SK-N-MC (cell line): ENCODE measurements at regions not wholly inside any gene's neighbourhood (a gene's known extent, or its start where the extent isn't known, plus 50 kb on each side); places are given as distances from the start of the nearest gene placed in this dataset.

Experiments
- EZH2 ChIP-seq: fragments of 200-600 bp; sonication (generic); IDR thresholded peaks from one replicate; pipeline ENCODE4 v1.6.1; 2017; ENCODE audit warnings: antibody characterized with exemption
- POLR2AphosphoS5 ChIP-seq: IDR thresholded peaks from 2 replicates; pipeline ENCODE4 v1.6.1; 2012; ENCODE audit warnings: mild to moderate bottlenecking, low read depth, low read length, borderline replicate concordance

DNA sequence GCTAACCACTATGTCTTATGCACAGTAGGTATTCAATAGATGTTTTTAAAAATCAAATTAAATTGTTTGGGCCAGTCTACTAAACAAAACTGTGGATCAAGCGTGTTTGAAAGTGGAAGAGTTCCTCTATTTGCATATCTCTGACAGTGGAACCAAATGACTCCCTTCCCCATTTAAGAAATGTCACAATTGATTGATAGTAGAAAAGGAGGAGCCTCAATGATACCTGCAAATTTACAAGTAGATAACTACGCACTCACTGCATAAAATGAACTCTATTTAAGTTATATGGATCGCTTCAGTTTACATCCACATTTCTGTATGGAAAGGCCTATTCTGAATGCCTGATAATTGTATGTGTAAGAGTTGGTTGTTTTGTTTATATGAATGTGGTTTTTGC lies 163.3 kb upstream of the MTPN start:
- TF ChIP-seq EZH2 (no peak), POLR2AphosphoS5 (no peak)
